ENCODE measurements at regions not wholly inside any gene's neighbourhood (a gene's known extent, or its start where the extent isn't known, plus 50 kb on each side); places are given as distances from the start of the nearest gene placed in this dataset.

DNA sequence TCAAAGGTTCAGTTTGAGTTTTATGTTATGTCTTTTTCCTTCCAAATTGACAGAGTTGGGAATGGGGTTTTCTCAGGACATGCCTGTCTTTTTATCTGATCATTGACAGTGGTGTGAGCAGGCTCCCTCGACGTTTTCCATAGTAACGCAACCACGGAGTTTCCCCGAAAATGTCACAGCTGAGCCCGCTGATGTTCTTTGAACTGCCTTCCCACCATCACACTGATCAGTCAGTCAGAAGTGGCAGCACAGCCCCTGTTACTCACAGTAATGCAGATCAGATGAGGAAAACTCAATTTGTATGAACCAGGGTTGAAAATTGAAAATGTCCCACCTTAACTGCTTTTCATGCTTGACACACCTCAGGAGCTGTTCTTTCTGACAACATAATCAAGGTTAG lies 210.4 kb downstream of the NECTIN3 start:
- no peak for TF ChIP-seq POLR2A (IDR thresholded peaks at IDR 0.05; ENCODE audit: borderline replicate concordance, extremely low read depth, insufficient read depth, insufficient read length)
- TF ChIP-seq CEBPB (IDR thresholded peaks at IDR 0.05; ENCODE audit: low read depth): no peak
- TF ChIP-seq, protein P1, sequence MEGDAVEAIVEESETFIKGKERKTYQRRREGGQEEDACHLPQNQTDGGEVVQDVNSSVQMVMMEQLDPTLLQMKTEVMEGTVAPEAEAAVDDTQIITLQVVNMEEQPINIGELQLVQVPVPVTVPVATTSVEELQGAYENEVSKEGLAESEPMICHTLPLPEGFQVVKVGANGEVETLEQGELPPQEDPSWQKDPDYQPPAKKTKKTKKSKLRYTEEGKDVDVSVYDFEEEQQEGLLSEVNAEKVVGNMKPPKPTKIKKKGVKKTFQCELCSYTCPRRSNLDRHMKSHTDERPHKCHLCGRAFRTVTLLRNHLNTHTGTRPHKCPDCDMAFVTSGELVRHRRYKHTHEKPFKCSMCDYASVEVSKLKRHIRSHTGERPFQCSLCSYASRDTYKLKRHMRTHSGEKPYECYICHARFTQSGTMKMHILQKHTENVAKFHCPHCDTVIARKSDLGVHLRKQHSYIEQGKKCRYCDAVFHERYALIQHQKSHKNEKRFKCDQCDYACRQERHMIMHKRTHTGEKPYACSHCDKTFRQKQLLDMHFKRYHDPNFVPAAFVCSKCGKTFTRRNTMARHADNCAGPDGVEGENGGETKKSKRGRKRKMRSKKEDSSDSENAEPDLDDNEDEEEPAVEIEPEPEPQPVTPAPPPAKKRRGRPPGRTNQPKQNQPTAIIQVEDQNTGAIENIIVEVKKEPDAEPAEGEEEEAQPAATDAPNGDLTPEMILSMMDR (IDR thresholded peaks at IDR 0.05 in 2 of 3, conservative IDR thresholded peaks at IDR 0.05 in 1 of 3; ENCODE audit: borderline replicate concordance in 1 of 3, insufficient read depth in 1 of 3, low read depth in 2 of 3, low read length in 2 of 3): no peak

Measured in HCT116 (cell line).